ENCODE measurements at regions not wholly inside any gene's neighbourhood (a gene's known extent, or its start where the extent isn't known, plus 50 kb on each side); places are given as distances from the start of the nearest gene placed in this dataset.
A peak's percentile ranks its signal among the peaks of the same experiment; 100 is the strongest.

DNA sequence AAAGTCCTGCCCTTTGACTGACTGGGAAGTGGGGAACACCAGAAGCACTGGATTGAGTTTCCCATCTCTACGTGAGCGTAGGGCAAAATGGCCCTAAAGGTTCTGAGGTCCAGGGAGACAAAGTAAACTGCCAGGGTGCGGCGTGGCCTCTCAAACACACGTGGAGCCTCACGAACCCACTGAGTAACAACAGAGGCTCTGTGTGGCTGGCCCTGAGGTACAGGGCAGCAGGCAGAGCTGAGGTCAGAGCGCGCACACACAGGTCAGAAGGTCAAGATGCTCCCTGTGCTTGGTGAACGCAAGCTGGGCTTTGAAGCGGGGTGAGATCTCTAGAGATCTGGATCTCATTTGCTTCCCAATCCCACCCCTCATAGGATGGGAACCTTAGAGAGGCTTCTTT lies 99.0 kb upstream of the ZMIZ1 start:
- TF ChIP-seq, protein P1, sequence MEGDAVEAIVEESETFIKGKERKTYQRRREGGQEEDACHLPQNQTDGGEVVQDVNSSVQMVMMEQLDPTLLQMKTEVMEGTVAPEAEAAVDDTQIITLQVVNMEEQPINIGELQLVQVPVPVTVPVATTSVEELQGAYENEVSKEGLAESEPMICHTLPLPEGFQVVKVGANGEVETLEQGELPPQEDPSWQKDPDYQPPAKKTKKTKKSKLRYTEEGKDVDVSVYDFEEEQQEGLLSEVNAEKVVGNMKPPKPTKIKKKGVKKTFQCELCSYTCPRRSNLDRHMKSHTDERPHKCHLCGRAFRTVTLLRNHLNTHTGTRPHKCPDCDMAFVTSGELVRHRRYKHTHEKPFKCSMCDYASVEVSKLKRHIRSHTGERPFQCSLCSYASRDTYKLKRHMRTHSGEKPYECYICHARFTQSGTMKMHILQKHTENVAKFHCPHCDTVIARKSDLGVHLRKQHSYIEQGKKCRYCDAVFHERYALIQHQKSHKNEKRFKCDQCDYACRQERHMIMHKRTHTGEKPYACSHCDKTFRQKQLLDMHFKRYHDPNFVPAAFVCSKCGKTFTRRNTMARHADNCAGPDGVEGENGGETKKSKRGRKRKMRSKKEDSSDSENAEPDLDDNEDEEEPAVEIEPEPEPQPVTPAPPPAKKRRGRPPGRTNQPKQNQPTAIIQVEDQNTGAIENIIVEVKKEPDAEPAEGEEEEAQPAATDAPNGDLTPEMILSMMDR (IDR thresholded peaks at IDR 0.05) = no peak
- DNase-seq (peak in 1 of 2 donors; percentile 40), ATAC-seq (no peak)

DNA sequence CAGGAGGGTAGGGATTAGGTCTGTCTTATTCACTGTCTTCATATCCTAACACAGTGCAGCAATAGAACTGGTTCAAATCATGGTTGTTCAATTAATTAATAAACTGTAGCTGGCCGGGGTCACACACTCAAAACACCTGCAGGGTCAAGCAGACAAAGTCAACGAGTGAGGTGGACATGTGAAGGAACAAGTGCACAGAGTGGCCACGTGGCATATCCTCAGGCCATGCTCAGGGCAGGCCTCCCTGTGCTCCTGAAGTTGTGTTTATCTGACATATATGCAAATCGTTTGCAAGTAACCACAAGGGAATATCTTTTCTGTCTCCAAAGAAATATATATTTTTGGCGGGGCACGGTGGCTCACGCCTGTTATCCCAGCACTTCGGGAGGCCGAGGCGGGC lies 98.5 kb upstream of the ZMIZ1 start:
- Histone ChIP-seq H3K27me3 (ENCODE audit: insufficient read depth in 3 of 3, low read length in 2 of 3) (no peaks in the 10 kb centered on the region), H3K9me3 (no peaks in the 10 kb centered on the region), H3K4me1 (peaks cover 37% of the 10 kb centered on the region), H3K27ac (no peak overlapping the region), H3K36me3 (ENCODE audit: insufficient read depth in 1 of 2, low read depth in 1 of 2) (no peaks in the 10 kb centered on the region), H3K4me3 (no peak overlapping the region)
- no peak for DNase-seq
- intact Hi-C loops (cut with DNase I) = no loop called here
- ATAC-seq = no peak
- TF ChIP-seq, protein P1 (IDR thresholded peaks at IDR 0.05) = no peak
- WGBS, 3 donors = 91 to 95% (median 93%) methylated on average over 10 of the region's 10 CpGs

More for the DNA sequence above, 99.0 kb upstream of the ZMIZ1 start:
- Histone ChIP-seq H3K4me1 (peaks cover 38% of the 10 kb centered on the region), H3K9me3 (no peaks in the 10 kb centered on the region), H3K36me3 (ENCODE audit: insufficient read depth in 1 of 2, low read depth in 1 of 2) (no peaks in the 10 kb centered on the region), H3K27me3 (ENCODE audit: insufficient read depth in 3 of 3, low read length in 2 of 3) (no peaks in the 10 kb centered on the region), H3K27ac (no peak overlapping the region), H3K4me3 (no peak overlapping the region)
- intact Hi-C loops (cut with DNase I) = loop anchor here (10.0 kb wide), 1 partner anchor 225 kb away; no protein-coding TSS in a partner anchor
- 93 to 97% (median 95%) methylated on average over 10 of the region's 10 CpGs for WGBS, 3 donors

DNA sequence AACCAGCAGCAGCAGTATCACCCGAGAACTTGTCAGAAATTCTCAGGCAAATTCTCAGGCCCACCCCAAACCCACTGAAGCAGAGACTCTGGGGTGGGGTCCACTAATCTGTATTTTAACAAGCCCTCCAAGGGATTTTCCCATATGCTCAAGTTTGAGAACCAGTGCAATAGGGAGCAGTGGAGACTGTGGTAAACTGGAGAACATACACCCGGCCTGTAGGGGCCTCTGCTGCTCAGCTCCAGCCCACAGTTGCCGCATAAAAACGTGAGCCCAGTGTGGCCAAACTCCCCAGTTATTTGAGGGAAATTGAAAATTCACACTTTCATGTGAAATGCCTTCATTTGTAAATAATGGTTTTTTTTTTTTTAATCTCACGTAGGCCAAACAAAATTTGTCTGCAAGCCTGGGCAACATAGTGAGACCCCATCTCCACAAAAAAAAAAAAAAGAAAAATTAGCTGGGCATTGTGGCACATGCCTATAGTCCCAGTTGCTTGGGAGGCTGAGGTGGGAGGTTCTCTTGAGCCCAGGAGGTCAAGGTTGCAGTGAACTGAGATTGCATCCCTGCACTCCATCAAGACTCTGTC lies 97.6 kb upstream of the ZMIZ1 start:
- H3K4me1 ChIP-seq = peaks cover 27% of the 10 kb centered on the region
- peak overlapping the region; percentile 99 for H3K27ac ChIP-seq

DNA sequence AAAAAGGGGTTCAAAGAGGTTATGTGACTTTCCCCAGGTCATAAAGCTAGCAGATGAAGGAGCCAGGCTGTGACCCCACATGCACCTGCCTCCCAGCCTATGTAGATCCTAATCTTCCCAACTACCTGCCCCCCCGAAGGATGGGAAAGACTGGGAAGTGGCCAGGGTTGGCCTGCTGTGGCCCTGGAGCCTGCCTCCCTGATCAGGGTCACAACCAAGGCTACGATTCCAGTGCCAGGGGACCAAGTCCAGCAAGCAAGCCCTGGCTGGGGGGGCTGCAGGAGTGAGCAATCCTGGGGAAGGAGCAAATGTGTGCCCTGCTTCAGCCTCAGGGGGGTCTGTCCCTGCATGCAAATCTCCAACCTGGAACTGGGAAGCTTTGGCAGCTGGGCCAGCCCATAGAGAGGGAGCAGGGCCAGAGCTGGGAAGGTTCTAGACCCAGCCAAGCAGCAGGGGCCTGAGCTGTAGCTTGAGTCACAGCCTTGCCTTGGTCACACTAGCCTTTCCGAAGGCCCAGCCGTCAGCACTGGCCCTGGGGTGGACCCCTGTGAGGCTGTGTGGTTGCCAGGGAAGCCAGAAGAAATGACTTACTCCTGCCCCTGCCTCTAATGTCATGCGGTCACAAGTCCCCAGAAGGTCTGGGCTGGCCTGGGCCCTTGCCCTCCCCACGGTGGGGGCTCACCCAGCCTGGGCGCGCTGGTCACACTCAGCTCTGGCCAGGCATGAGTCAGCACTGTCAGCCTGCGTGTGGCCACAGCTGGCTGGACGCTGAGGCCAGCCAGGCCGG lies 96.4 kb upstream of the ZMIZ1 start:
- intact Hi-C loops (cut with DNase I) = loop anchor here (2.0 kb wide), 3 partner anchors 50 to 98 kb away; partner anchors contain the start of gene ZMIZ1 (in 1 of the 2)
- no peaks in the 10 kb centered on the region for H3K36me3 ChIP-seq (ENCODE audit: insufficient read depth in 1 of 2, low read depth in 1 of 2)
- peak overlapping the region; percentile 99 for H3K27ac ChIP-seq
- peaks cover 27% of the 10 kb centered on the region for H3K4me1 ChIP-seq
- TF ChIP-seq, protein P1 (IDR thresholded peaks at IDR 0.05) = no peak
- peak overlapping the region; percentile 65 for H3K4me3 ChIP-seq
- peak; percentile 90 to 94 for DNase-seq
- ATAC-seq = peak; percentile 83 to 85 (median 84)
- 9 to 20% (median 14%) methylated on average over 9 to 11 of the region's 11 CpGs for WGBS, 3 donors
- no peaks in the 10 kb centered on the region for H3K27me3 ChIP-seq (ENCODE audit: insufficient read depth in 3 of 3, low read length in 2 of 3)
- H3K9me3 ChIP-seq = no peaks in the 10 kb centered on the region

More for the DNA sequence above, 97.6 kb upstream of the ZMIZ1 start:
- TF ChIP-seq, protein P1 (IDR thresholded peaks at IDR 0.05) = no peak
- H3K27me3 ChIP-seq (ENCODE audit: insufficient read depth in 3 of 3, low read length in 2 of 3) = no peaks in the 10 kb centered on the region
- intact Hi-C loops (cut with DNase I) = no loop called here
- ATAC-seq (no peak), DNase-seq (no peak)
- 93 to 98% (median 95%) methylated on average over 5 of the region's 5 CpGs for WGBS, 3 donors
- no peak overlapping the region for H3K4me3 ChIP-seq
- H3K9me3 ChIP-seq = no peaks in the 10 kb centered on the region
- H3K36me3 ChIP-seq (ENCODE audit: insufficient read depth in 1 of 2, low read depth in 1 of 2) = no peaks in the 10 kb centered on the region
